ENCODE measurements at regions not wholly inside any gene's neighbourhood (a gene's known extent, or its start where the extent isn't known, plus 50 kb on each side); places are given as distances from the start of the nearest gene placed in this dataset.

DNA sequence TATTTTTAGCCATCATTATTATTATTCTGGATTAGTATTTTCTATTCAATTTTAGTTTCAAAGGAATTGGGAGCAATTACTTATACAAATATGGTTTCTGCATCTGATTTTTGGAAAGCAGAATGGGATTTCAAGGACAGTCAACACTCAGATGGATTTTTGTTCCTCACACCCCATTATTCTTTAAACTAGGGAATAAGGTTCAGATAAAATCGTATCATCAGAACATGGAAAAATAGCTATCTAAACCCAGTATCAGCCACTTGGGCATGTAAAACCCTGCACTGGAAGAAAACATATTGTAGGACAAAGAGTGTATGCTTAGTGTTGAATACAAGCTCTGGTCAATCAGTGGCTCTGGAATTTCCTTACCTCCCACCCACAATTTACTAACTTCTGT lies 452.5 kb downstream of the ZNF516 start:
- 0% methylated on average over 1 of the region's 1 CpG for WGBS, 2 experiments (ENCODE audit: insufficient coverage in 1 of 2, insufficient read length in 1 of 2)
- DNase-seq: no peak
- Histone ChIP-seq H3K9ac (ENCODE audit: extremely low read depth, low read length, poor library complexity, severe bottlenecking) (no peak overlapping the region), H3K4me1 (ENCODE audit: control insufficient read depth, insufficient read depth, low read length) (no peaks in the 10 kb centered on the region), H3K36me3 (ENCODE audit: control insufficient read depth, insufficient read depth, low read length) (no peaks in the 10 kb centered on the region), H3K27me3 (ENCODE audit: control insufficient read depth, insufficient read depth, low read length, poor library complexity, severe bottlenecking) (no peaks in the 10 kb centered on the region), H3K4me3 (ENCODE audit: low read length) (no peak overlapping the region), H3K9me3 (ENCODE audit: control insufficient read depth, low read length) (no peaks in the 10 kb centered on the region), H3K27ac (ENCODE audit: low read depth, low read length) (no peak overlapping the region)
- Mint-ChIP-seq H3K4me1 (no peaks in the 10 kb centered on the region), H3K27ac (no peak overlapping the region), H3K4me3 (no peak overlapping the region), H3K9me3 (no peaks in the 10 kb centered on the region), H3K27me3 (ENCODE audit: insufficient read depth) (no peaks in the 10 kb centered on the region), H3K36me3 (ENCODE audit: low read depth) (no peaks in the 10 kb centered on the region)
- TF ChIP-seq, protein P1, sequence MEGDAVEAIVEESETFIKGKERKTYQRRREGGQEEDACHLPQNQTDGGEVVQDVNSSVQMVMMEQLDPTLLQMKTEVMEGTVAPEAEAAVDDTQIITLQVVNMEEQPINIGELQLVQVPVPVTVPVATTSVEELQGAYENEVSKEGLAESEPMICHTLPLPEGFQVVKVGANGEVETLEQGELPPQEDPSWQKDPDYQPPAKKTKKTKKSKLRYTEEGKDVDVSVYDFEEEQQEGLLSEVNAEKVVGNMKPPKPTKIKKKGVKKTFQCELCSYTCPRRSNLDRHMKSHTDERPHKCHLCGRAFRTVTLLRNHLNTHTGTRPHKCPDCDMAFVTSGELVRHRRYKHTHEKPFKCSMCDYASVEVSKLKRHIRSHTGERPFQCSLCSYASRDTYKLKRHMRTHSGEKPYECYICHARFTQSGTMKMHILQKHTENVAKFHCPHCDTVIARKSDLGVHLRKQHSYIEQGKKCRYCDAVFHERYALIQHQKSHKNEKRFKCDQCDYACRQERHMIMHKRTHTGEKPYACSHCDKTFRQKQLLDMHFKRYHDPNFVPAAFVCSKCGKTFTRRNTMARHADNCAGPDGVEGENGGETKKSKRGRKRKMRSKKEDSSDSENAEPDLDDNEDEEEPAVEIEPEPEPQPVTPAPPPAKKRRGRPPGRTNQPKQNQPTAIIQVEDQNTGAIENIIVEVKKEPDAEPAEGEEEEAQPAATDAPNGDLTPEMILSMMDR (conservative IDR thresholded peaks at IDR 0.05): no peak

DNA sequence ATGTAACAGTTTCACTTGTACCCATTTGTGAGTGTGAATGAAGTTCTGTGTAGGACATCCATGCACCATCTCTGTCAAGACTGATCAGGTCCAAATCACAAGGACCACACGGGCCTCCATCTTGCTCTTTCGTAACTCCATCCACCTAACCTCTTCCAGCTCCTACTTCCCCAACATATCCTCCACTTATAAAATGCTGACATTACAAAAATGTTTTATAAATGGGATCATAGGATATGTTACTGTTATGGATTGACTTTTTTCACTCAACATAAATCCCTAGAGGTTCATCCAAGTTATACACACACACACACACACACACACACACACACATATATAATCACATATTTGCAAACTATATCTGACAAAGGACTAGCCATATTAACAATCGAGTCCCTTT lies 476.8 kb downstream of the ZNF516 start:
- TF ChIP-seq, protein P1 (conservative IDR thresholded peaks at IDR 0.05): no peak
- H3K27ac ChIP-seq (ENCODE audit: low read depth, low read length): no peak overlapping the region
- Mint-ChIP-seq H3K4me1 (no peaks in the 10 kb centered on the region), H3K27me3 (ENCODE audit: insufficient read depth) (no peaks in the 10 kb centered on the region), H3K9me3 (peaks cover 10% of the 10 kb centered on the region), H3K36me3 (ENCODE audit: low read depth) (no peaks in the 10 kb centered on the region), H3K27ac (no peak overlapping the region), H3K4me3 (no peak overlapping the region)
- DNase-seq: no peak
- H3K27me3 ChIP-seq (ENCODE audit: control insufficient read depth, insufficient read depth, low read length, poor library complexity, severe bottlenecking): no peaks in the 10 kb centered on the region
- H3K4me1 ChIP-seq (ENCODE audit: control insufficient read depth, insufficient read depth, low read length): no peaks in the 10 kb centered on the region
- H3K9ac ChIP-seq (ENCODE audit: extremely low read depth, low read length, poor library complexity, severe bottlenecking): no peak overlapping the region
- H3K36me3 ChIP-seq (ENCODE audit: control insufficient read depth, insufficient read depth, low read length): no peaks in the 10 kb centered on the region
- WGBS, 2 experiments (ENCODE audit: insufficient coverage in 1 of 2, insufficient read length in 1 of 2): 83% methylated on average over 3 of the region's 3 CpGs; no CpG with 5 or more reads in 1 of the 2 experiments
- peaks cover 4% of the 10 kb centered on the region for H3K9me3 ChIP-seq (ENCODE audit: control insufficient read depth, low read length)
- H3K4me3 ChIP-seq (ENCODE audit: low read length): no peak overlapping the region

DNA sequence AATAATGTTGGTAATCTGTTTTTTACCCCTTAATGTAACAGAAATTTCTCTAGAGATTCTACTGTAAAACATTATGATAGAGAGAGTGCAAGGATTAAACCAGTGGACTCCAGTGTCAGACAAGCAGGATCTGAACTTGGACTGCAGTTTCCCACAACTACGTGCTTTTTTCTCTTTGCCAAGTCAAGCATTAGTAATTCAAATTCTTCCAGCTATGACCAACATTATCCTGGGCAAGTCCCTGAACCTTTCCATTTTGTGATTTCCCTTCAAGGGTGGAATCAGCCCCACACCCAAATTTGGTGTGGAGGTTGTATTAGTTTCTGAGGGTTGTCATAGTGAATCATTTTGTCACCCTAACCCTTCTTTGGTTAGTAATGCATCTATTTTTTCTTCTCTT lies 482.0 kb downstream of the ZNF516 start:
- TF ChIP-seq, protein P1 (conservative IDR thresholded peaks at IDR 0.05): no peak
- WGBS, 2 experiments (ENCODE audit: insufficient coverage in 1 of 2, insufficient read length in 1 of 2): 96% methylated on average over 1 of the region's 1 CpG; no CpG with 5 or more reads in 1 of the 2 experiments
- H3K36me3 ChIP-seq (ENCODE audit: control insufficient read depth, insufficient read depth, low read length): no peaks in the 10 kb centered on the region
- Mint-ChIP-seq H3K4me1 (no peaks in the 10 kb centered on the region), H3K36me3 (ENCODE audit: low read depth) (no peaks in the 10 kb centered on the region), H3K4me3 (no peak overlapping the region), H3K27me3 (ENCODE audit: insufficient read depth) (no peaks in the 10 kb centered on the region), H3K9me3 (peaks cover 2% of the 10 kb centered on the region), H3K27ac (no peak overlapping the region)
- no peak overlapping the region for H3K4me3 ChIP-seq (ENCODE audit: low read length)
- DNase-seq: no peak
- no peak overlapping the region for H3K9ac ChIP-seq (ENCODE audit: extremely low read depth, low read length, poor library complexity, severe bottlenecking)
- no peak overlapping the region for H3K27ac ChIP-seq (ENCODE audit: low read depth, low read length)
- no peaks in the 10 kb centered on the region for H3K4me1 ChIP-seq (ENCODE audit: control insufficient read depth, insufficient read depth, low read length)
- no peaks in the 10 kb centered on the region for H3K27me3 ChIP-seq (ENCODE audit: control insufficient read depth, insufficient read depth, low read length, poor library complexity, severe bottlenecking)
- H3K9me3 ChIP-seq (ENCODE audit: control insufficient read depth, low read length): no peaks in the 10 kb centered on the region

Data from endodermal cell (in vitro differentiated cells).